Right lobe of liver (tissue), 6 donors: ENCODE measurements at regions not wholly inside any gene's neighbourhood (a gene's known extent, or its start where the extent isn't known, plus 50 kb on each side); places are given as distances from the start of the nearest gene placed in this dataset.

ENCODE experiments used
- ATAC-seq, 4 donors: fragments of 200-7000 bp; cut with Tn5 transposase; one replicate each; pipeline ENCODE4 v1.9.1; 2020; ENCODE audit warnings: mild to moderate bottlenecking in 4 of 4, moderate library complexity in 4 of 4
- DNase-seq, 3 donors: peaks; one replicate each; pipeline ENCODE4 v3.0.0-alpha.2; 2020
- H3K27ac ChIP-seq, 3 donors: fragments of 200-600 bp; one replicate each; pipeline ENCODE4 v1.8.0; 2022
- H3K27me3 ChIP-seq, 2 donors: fragments of 200-600 bp; one replicate each; pipeline ENCODE4 v1.8.0; 2022
- H3K36me3 ChIP-seq, 4 donors: fragments of 200-600 bp; sonication (generic) in 1 of 4; one replicate each; pipeline versions ENCODE4 v1.5.1 to v1.8.0; 2017 to 2022; ENCODE audit warnings: control low read depth in 1 of 4
- H3K4me1 ChIP-seq, 4 donors: fragments of 200-600 bp; sonication (generic) in 1 of 4; one replicate each; pipeline versions ENCODE4 v1.5.1 to v1.8.0; 2017 to 2022; ENCODE audit warnings: control low read depth in 1 of 4
- H3K4me3 ChIP-seq, 3 donors: fragments of 200-600 bp; one replicate each; pipeline ENCODE4 v1.8.0; 2022
- H3K9me3 ChIP-seq, 4 donors: fragments of 200-600 bp; sonication (generic) in 1 of 4; one replicate each; pipeline versions ENCODE4 v1.5.1 to v1.8.0; 2017 to 2022; ENCODE audit warnings: control low read depth in 1 of 4
- CTCF ChIP-seq, 4 donors: fragments of 200-600 bp in 3 of 4; fragments of 450-650 bp in 1 of 4; IDR thresholded peaks; one replicate each; pipeline versions ENCODE4 v1.5.1 to v1.8.0; 2016 to 2022; ENCODE audit warnings: antibody characterized with exemption in 4 of 4, mild to moderate bottlenecking in 2 of 4
- POLR2A ChIP-seq: fragments of 450-650 bp; IDR thresholded peaks from one replicate; pipeline ENCODE4 v1.6.1; 2017; ENCODE audit warnings: antibody characterized with exemption, mild to moderate bottlenecking
- WGBS: methylation state at CpG from one replicate; pipeline ENCODE4 v1.1.6; 2018; ENCODE audit warnings: low coverage, low lambda C conversion rate; ENCODE audit not compliant: insufficient coverage; ENCODE audit errors: missing lambda C conversion rate; 5-methylcytosine and 5-hydroxymethylcytosine counted together
- intact Hi-C, 2 donors: fragments of 100-400 bp; cut with DNase I; formaldehyde crosslinking; loops; one replicate each; pipeline versions ENCODE4 v1.11.2 to v1.14.1; 2022
- donor health status: DM: no; HTN: yes; CAD: no.
- donor health status: DM: no; HTN: no; CAD: no.
- donor health status: DM: no; HTN: no; CAD: no.
- donor health status: DM: no; HTN: yes; CAD: no.
- donor health status: DM: no; HTN: yes; CAD: no.

- H3K4me1 ChIP-seq: no peaks in the 10 kb centered on the region
- no peaks in the 10 kb centered on the region for H3K36me3 ChIP-seq
- H3K27ac ChIP-seq: no peak overlapping the region
- TF ChIP-seq POLR2A (no peak), CTCF (IDR thresholded peaks at IDR 0.05) (no peak)
- H3K4me3 ChIP-seq: no peak overlapping the region
- no peaks in the 10 kb centered on the region for H3K27me3 ChIP-seq
- 93% methylated on average over 2 of the region's 2 CpGs for WGBS
- DNase-seq (no peak), ATAC-seq (no peak)
- intact Hi-C loops: no loop called here
- no peaks in the 10 kb centered on the region for H3K9me3 ChIP-seq
These were observed 264.4 kb upstream of the GAS1 start for GRCh38 chr9:87211669-87212068.

- WGBS: 70% methylated on average over 3 of the region's 3 CpGs
- Histone ChIP-seq H3K27ac (no peak overlapping the region), H3K27me3 (no peaks in the 10 kb centered on the region), H3K36me3 (no peaks in the 10 kb centered on the region), H3K9me3 (no peaks in the 10 kb centered on the region), H3K4me1 (no peaks in the 10 kb centered on the region), H3K4me3 (no peak overlapping the region)
- ATAC-seq: no peak
- no peak for TF ChIP-seq POLR2A
- DNase-seq: no peak
- intact Hi-C loops: no loop called here
These were observed 265.3 kb upstream of the GAS1 start for GRCh38 chr9:87212605-87213021.

GRCh38 chr9:87213948-87214347 is 266.6 kb upstream of the GAS1 start:
- ATAC-seq (no peak), DNase-seq (no peak)
- no peak overlapping the region for H3K27ac ChIP-seq
- no peaks in the 10 kb centered on the region for H3K4me1 ChIP-seq
- no peaks in the 10 kb centered on the region for H3K27me3 ChIP-seq
- intact Hi-C loops: no loop called here
- no peak overlapping the region for H3K4me3 ChIP-seq
- no peak for TF ChIP-seq POLR2A
- TF ChIP-seq CTCF (IDR thresholded peaks at IDR 0.05): no peak
- no peaks in the 10 kb centered on the region for H3K36me3 ChIP-seq
- WGBS: 96% methylated on average over 4 of the region's 4 CpGs
- no peaks in the 10 kb centered on the region for H3K9me3 ChIP-seq

GRCh38 chr9:87214991-87215390 is 267.7 kb upstream of the GAS1 start:
- Histone ChIP-seq H3K27ac (no peak overlapping the region), H3K9me3 (no peaks in the 10 kb centered on the region), H3K27me3 (no peaks in the 10 kb centered on the region), H3K4me3 (no peak overlapping the region), H3K4me1 (no peaks in the 10 kb centered on the region), H3K36me3 (no peaks in the 10 kb centered on the region)
- 75% methylated on average over 3 of the region's 3 CpGs for WGBS
- intact Hi-C loops: no loop called here
- ATAC-seq (no peak), DNase-seq (no peak)
- TF ChIP-seq POLR2A (no peak), CTCF (IDR thresholded peaks at IDR 0.05) (no peak)

GRCh38 chr9:87216036-87216435 is 268.7 kb upstream of the GAS1 start:
- H3K27me3 ChIP-seq: no peaks in the 10 kb centered on the region
- no peaks in the 10 kb centered on the region for H3K4me1 ChIP-seq
- H3K27ac ChIP-seq: no peak overlapping the region
- no peak overlapping the region for H3K4me3 ChIP-seq
- intact Hi-C loops: no loop called here
- TF ChIP-seq CTCF (IDR thresholded peaks at IDR 0.05) (no peak), POLR2A (no peak)
- H3K36me3 ChIP-seq: no peaks in the 10 kb centered on the region
- DNase-seq (no peak), ATAC-seq (no peak)
- no peaks in the 10 kb centered on the region for H3K9me3 ChIP-seq
- 57% methylated on average over 4 of the region's 4 CpGs for WGBS
